SK-N-SH (cell line): ENCODE measurements at regions not wholly inside any gene's neighbourhood (a gene's known extent, or its start where the extent isn't known, plus 50 kb on each side); places are given as distances from the start of the nearest gene placed in this dataset.

Experiments used
- CTCF ChIA-PET: fragments of 300-600, 350-600 bp; formaldehyde crosslinking; extraction: SDS; loops from one replicate; lab custom pipeline; 2021; lab: Yijun Ruan, JAX
- POLR2A ChIA-PET: fragments of 350-600 bp; sonication (Branson Sonifier 250); formaldehyde crosslinking; extraction: SDS; loops from one replicate; lab custom pipeline; 2020; ENCODE audit warnings: antibody characterized with exemption, inconsistent platforms; lab: Yijun Ruan, JAX
- DNase-seq: peaks from one replicate; pipeline ENCODE4 v3.0.0; 2012
- H2AFZ ChIP-seq: fragments of 200-600 bp; sonication (generic); 2 replicates; pipeline ENCODE4 v1.8.1; 2016; ENCODE audit warnings: antibody characterized with exemption, mild to moderate bottlenecking, low read depth
- H3F3A ChIP-seq: fragments of 200-600 bp; sonication (generic); replicated peaks from 2 replicates; pipeline ENCODE3; 2016; ENCODE audit warnings: antibody characterized with exemption, mild to moderate bottlenecking; ENCODE audit not compliant: insufficient read depth
- H3K27ac ChIP-seq, 2 experiments: fragments of 200-500 bp in 1 of 2; fragments of 200-600 bp in 1 of 2; sonication (Bioruptor generic) in 1 of 2; sonication (generic), shearing (Covaris generic) in 1 of 2; 2 replicates each; pipeline versions ENCODE4 v1.5.1 to v1.6.1; 2014 to 2016; ENCODE audit warnings: low read depth in 2 of 2, inconsistent platforms in 1 of 2, low read length in 1 of 2, mild to moderate bottlenecking in 1 of 2, mixed read lengths in 1 of 2
- H3K27me3 ChIP-seq: fragments of 200-600 bp; sonication (generic), shearing (Covaris generic); 2 replicates; pipeline ENCODE4 v1.6.1; 2016; ENCODE audit warnings: mixed run types; ENCODE audit not compliant: insufficient read depth
- H3K36me3 ChIP-seq, 2 experiments: fragments of 200-500 bp in 1 of 2; fragments of 200-600 bp in 1 of 2; sonication (Bioruptor generic) in 1 of 2; sonication (generic) in 1 of 2; replicated peaks in 1 of 2; 2 replicates each; pipeline versions ENCODE3 to v1.5.1; 2014 to 2016; ENCODE audit warnings: low read length in 1 of 2, mild to moderate bottlenecking in 1 of 2; ENCODE audit not compliant: insufficient read depth in 2 of 2, control insufficient read depth in 1 of 2
- H3K4me1 ChIP-seq, 2 experiments: fragments of 200-500 bp in 1 of 2; fragments of 200-600 bp in 1 of 2; sonication (Bioruptor generic) in 1 of 2; sonication (generic), shearing (Covaris generic) in 1 of 2; 2 replicates each; pipeline versions ENCODE4 v1.5.1 to v1.6.1; 2014 to 2016; ENCODE audit warnings: low read depth in 1 of 2, low read length in 1 of 2, mixed run types in 1 of 2; ENCODE audit not compliant: insufficient read depth in 2 of 2, control insufficient read depth in 1 of 2
- H3K4me2 ChIP-seq: fragments of 200-600 bp; sonication (generic), shearing (Covaris generic); 2 replicates; pipeline ENCODE4 v1.6.1; 2017; ENCODE audit warnings: mixed run types
- H3K4me3 ChIP-seq, 2 experiments: fragments of 200-500 bp in 1 of 2; fragments of 200-600 bp in 1 of 2; sonication (Bioruptor generic) in 1 of 2; sonication (generic), shearing (Covaris generic) in 1 of 2; 2 replicates each; pipeline versions ENCODE4 v1.5.1 to v1.8.1; 2014 to 2016; ENCODE audit warnings: low read depth in 2 of 2, inconsistent platforms in 1 of 2, low read length in 1 of 2, mild to moderate bottlenecking in 1 of 2, mixed read lengths in 1 of 2, moderate library complexity in 1 of 2
- H3K79me2 ChIP-seq: fragments of 200-600 bp; sonication (generic); 2 replicates; pipeline ENCODE4 v1.8.1; 2017; ENCODE audit warnings: mild to moderate bottlenecking; ENCODE audit not compliant: insufficient read depth
- H3K9ac ChIP-seq: fragments of 200-600 bp; sonication (generic); 2 replicates; pipeline ENCODE4 v1.6.1; 2017; ENCODE audit warnings: mixed run types
- H3K9me2 ChIP-seq: fragments of 200-600 bp; sonication (generic); 2 replicates; pipeline ENCODE4 v1.6.1; 2017; ENCODE audit warnings: mixed run types
- H3K9me3 ChIP-seq: fragments of 200-600 bp; sonication (generic); 2 replicates; pipeline ENCODE4 v1.6.1; 2017; ENCODE audit warnings: mixed run types, mild to moderate bottlenecking, moderate library complexity
- H4K20me1 ChIP-seq: fragments of 200-600 bp; sonication (generic); 2 replicates; pipeline ENCODE4 v1.6.1; 2017; ENCODE audit warnings: mild to moderate bottlenecking, mixed run types; ENCODE audit not compliant: insufficient read depth
- CHD2 ChIP-seq: fragments of 150-350 bp; IDR thresholded peaks from 2 replicates; pipeline ENCODE4 v1.6.1; 2018; ENCODE audit warnings: low read length; ENCODE audit not compliant: partially characterized antibody
- FOSL2 ChIP-seq: IDR thresholded peaks from 2 replicates; pipeline ENCODE4 v1.4.0; 2012; ENCODE audit warnings: low read depth, mild to moderate bottlenecking, moderate library complexity, borderline replicate concordance
- FOXJ3 ChIP-seq: sonication (generic); formaldehyde crosslinking; IDR thresholded peaks from 2 replicates; pipeline ENCODE4 v1.5.1; 2020; ENCODE audit warnings: mild to moderate bottlenecking, missing genetic modification reagents
- GABPA ChIP-seq: IDR thresholded peaks from 2 replicates; pipeline ENCODE4 v1.4.0; 2012; ENCODE audit warnings: low read depth, mild to moderate bottlenecking
- IRF3 ChIP-seq: fragments of 150-350 bp; IDR thresholded peaks from 2 replicates; pipeline ENCODE4 v1.6.1; 2016; ENCODE audit warnings: mild to moderate bottlenecking, low read depth, low read length
- JUND ChIP-seq: IDR thresholded peaks from 2 replicates; pipeline ENCODE4 v1.4.0; 2012
- MXI1 ChIP-seq: IDR thresholded peaks from 2 replicates; pipeline ENCODE4 v1.6.1; 2012; ENCODE audit warnings: mild to moderate bottlenecking, low read depth, low read length, improper control_type of control experiment
- NFIC ChIP-seq: IDR thresholded peaks from 2 replicates; pipeline ENCODE4 v1.4.0; 2012; ENCODE audit warnings: borderline replicate concordance
- POLR2AphosphoS5 ChIP-seq: IDR thresholded peaks from 2 replicates; pipeline ENCODE4 v1.6.1; 2012; ENCODE audit warnings: low read depth, low read length
- RAD21 ChIP-seq: IDR thresholded peaks from 2 replicates; pipeline ENCODE4 v1.6.1; 2012; ENCODE audit warnings: mild to moderate bottlenecking, low read length
- RCOR1 ChIP-seq: fragments of 150-350 bp; IDR thresholded peaks from 2 replicates; pipeline ENCODE4 v1.6.1; 2017; ENCODE audit warnings: antibody characterized with exemption, low read length
- RXRA ChIP-seq: IDR thresholded peaks from 2 replicates; pipeline ENCODE4 v1.4.0; 2012; ENCODE audit warnings: low read depth, mild to moderate bottlenecking, borderline replicate concordance
- SIN3A ChIP-seq: IDR thresholded peaks from 2 replicates; pipeline ENCODE4 v1.6.1; 2012; ENCODE audit warnings: low read depth, mild to moderate bottlenecking, low read length, moderate library complexity, borderline replicate concordance
- SMC3 ChIP-seq: IDR thresholded peaks from 2 replicates; pipeline ENCODE4 v1.6.1; 2012; ENCODE audit warnings: low read depth, low read length, improper control_type of control experiment
- TAF1 ChIP-seq: IDR thresholded peaks from 2 replicates; pipeline ENCODE4 v1.6.1; 2012; ENCODE audit warnings: low read depth, mild to moderate bottlenecking, low read length, moderate library complexity, borderline replicate concordance
- TCF12 ChIP-seq: IDR thresholded peaks from 2 replicates; pipeline ENCODE4 v1.4.0; 2012
- TEAD4 ChIP-seq: IDR thresholded peaks from 2 replicates; pipeline ENCODE4 v1.4.0; 2012; ENCODE audit warnings: mild to moderate bottlenecking, borderline replicate concordance; ENCODE audit not compliant: insufficient read depth
- YY1 ChIP-seq: IDR thresholded peaks from 2 replicates; pipeline ENCODE4 v1.4.0; 2012; ENCODE audit warnings: low read depth, mild to moderate bottlenecking
- TF ChIP-seq, protein P1 (sequence below): IDR thresholded peaks from 2 replicates; pipeline ENCODE4 v1.4.0; 2012; ENCODE audit warnings: low read depth, borderline replicate concordance
- TF ChIP-seq, protein P2 (sequence below): fragments of 200-600 bp; sonication (generic); IDR thresholded peaks from 2 replicates; pipeline ENCODE4 v1.6.1; 2017; ENCODE audit warnings: antibody characterized with exemption, mild to moderate bottlenecking, moderate library complexity

- Histone ChIP-seq H3F3A (no peaks in the 10 kb centered on the region), H3K27me3 (no peaks in the 10 kb centered on the region), H3K9me3 (no peaks in the 10 kb centered on the region), H3K79me2 (no peaks in the 10 kb centered on the region), H3K36me3 (peaks cover 0 to 5% of the 10 kb centered on the region in 2 experiments), H3K9ac (no peak overlapping the region), H4K20me1 (no peaks in the 10 kb centered on the region), H2AFZ (no peak overlapping the region), H3K4me1 (peaks cover 0 to 2% of the 10 kb centered on the region in 2 experiments; a peak in 1 of 4 replicates), H3K27ac (no peak overlapping the region), H3K4me2 (no peak overlapping the region), H3K9me2 (no peaks in the 10 kb centered on the region), H3K4me3 (no peak overlapping the region)
- DNase-seq: no peak
- no peak for TF ChIP-seq JUND
- TF ChIP-seq TEAD4: no peak
- no peak for TF ChIP-seq TCF12
- TF ChIP-seq, protein P1, sequence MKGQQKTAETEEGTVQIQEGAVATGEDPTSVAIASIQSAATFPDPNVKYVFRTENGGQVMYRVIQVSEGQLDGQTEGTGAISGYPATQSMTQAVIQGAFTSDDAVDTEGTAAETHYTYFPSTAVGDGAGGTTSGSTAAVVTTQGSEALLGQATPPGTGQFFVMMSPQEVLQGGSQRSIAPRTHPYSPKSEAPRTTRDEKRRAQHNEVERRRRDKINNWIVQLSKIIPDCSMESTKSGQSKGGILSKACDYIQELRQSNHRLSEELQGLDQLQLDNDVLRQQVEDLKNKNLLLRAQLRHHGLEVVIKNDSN: no peak
- TF ChIP-seq MXI1: no peak
- TF ChIP-seq RCOR1: no peak
- no peak for TF ChIP-seq CHD2
- TF ChIP-seq RAD21: no peak
- no peak for TF ChIP-seq FOSL2
- no peak for TF ChIP-seq NFIC
- no peak for TF ChIP-seq SIN3A
- no peak for TF ChIP-seq GABPA
- no peak for TF ChIP-seq FOXJ3 (CRISPR knock-in tag)
- TF ChIP-seq IRF3: no peak
- TF ChIP-seq TAF1: no peak
- no peak for TF ChIP-seq SMC3
- no peak for TF ChIP-seq RXRA
- TF ChIP-seq, protein P2, sequence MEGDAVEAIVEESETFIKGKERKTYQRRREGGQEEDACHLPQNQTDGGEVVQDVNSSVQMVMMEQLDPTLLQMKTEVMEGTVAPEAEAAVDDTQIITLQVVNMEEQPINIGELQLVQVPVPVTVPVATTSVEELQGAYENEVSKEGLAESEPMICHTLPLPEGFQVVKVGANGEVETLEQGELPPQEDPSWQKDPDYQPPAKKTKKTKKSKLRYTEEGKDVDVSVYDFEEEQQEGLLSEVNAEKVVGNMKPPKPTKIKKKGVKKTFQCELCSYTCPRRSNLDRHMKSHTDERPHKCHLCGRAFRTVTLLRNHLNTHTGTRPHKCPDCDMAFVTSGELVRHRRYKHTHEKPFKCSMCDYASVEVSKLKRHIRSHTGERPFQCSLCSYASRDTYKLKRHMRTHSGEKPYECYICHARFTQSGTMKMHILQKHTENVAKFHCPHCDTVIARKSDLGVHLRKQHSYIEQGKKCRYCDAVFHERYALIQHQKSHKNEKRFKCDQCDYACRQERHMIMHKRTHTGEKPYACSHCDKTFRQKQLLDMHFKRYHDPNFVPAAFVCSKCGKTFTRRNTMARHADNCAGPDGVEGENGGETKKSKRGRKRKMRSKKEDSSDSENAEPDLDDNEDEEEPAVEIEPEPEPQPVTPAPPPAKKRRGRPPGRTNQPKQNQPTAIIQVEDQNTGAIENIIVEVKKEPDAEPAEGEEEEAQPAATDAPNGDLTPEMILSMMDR: no peak
- TF ChIP-seq POLR2AphosphoS5: no peak
- TF ChIP-seq YY1: no peak
- POLR2A ChIA-PET: no interaction called here
- CTCF ChIA-PET: no interaction called here
Observed at GRCh38 chr5:94031631-94032030, 290.2 kb upstream of the POU5F2 start.
